ENCODE measurements at regions not wholly inside any gene's neighbourhood (a gene's known extent, or its start where the extent isn't known, plus 50 kb on each side); places are given as distances from the start of the nearest gene placed in this dataset.

GRCh38 chr17:77266891-77267341 is 126.1 kb downstream of the SEC14L1 start:
- DNase-seq, result no peak

GRCh38 chr17:77269696-77270681 is 129.2 kb downstream of the SEC14L1 start:
- DNase-seq, result no peak

GRCh38 chr17:77271411-77271810 is 130.6 kb downstream of the SEC14L1 start:
- no peak for DNase-seq

GRCh38 chr17:77273397-77274085 is 132.8 kb downstream of the SEC14L1 start:
- DNase-seq, result no peak

GRCh38 chr17:77274096-77274845 is 133.5 kb downstream of the SEC14L1 start:
- no peak for DNase-seq

- no peak for DNase-seq
These were observed 138.9 kb downstream of the SEC14L1 start for GRCh38 chr17:77279448-77280303.

GRCh38 chr17:77280304-77281121 is 139.7 kb downstream of the SEC14L1 start:
- no peak for DNase-seq

GRCh38 chr17:77281122-77281903 is 140.5 kb downstream of the SEC14L1 start:
- DNase-seq, result peak; percentile 80

GRCh38 chr17:77281904-77282367 is 141.2 kb downstream of the SEC14L1 start:
- no peak for DNase-seq

- DNase-seq, result no peak
These were observed 142.1 kb downstream of the SEC14L1 start for GRCh38 chr17:77282524-77283515.

- no peak for DNase-seq
These were observed 143.4 kb downstream of the SEC14L1 start for GRCh38 chr17:77284023-77284617.

GRCh38 chr17:77285594-77286390 is 145.0 kb downstream of the SEC14L1 start:
- no peak for DNase-seq

- DNase-seq, result no peak
These were observed 145.5 kb downstream of the SEC14L1 start for GRCh38 chr17:77286391-77286640.

- no peak for DNase-seq
These were observed 146.1 kb downstream of the SEC14L1 start for GRCh38 chr17:77286641-77287431.

GRCh38 chr17:77287432-77288068 is 146.8 kb downstream of the SEC14L1 start:
- DNase-seq, result no peak

GRCh38 chr17:77288115-77288619 is 147.4 kb downstream of the SEC14L1 start:
- DNase-seq, result no peak
